ENCODE measurements at regions not wholly inside any gene's neighbourhood (a gene's known extent, or its start where the extent isn't known, plus 50 kb on each side); places are given as distances from the start of the nearest gene placed in this dataset.

GRCh38 chr3:177931346-177931745, 604.9 kb upstream of the KCNMB2 start:
- no peak for DNase-seq

DNA sequence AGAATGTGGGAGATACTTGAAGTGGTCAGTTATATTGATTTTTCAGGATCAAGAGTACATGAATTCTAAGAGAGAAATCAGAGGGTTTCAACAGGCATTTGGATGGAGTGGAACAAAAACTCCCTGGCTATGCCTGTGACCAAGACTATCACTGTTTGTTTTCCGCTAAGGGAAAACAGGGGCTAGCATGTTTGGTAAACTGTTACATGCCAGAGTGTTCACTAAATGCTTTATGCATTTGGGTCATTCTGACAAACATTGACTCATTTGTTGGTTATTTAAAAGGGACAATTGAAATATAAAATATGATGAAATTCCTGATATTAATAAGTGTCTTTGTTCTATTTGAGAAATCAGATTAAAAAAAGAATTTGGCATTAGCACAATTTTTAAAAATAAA, 603.9 kb upstream of the KCNMB2 start:
- DNase-seq: no peak

DNA sequence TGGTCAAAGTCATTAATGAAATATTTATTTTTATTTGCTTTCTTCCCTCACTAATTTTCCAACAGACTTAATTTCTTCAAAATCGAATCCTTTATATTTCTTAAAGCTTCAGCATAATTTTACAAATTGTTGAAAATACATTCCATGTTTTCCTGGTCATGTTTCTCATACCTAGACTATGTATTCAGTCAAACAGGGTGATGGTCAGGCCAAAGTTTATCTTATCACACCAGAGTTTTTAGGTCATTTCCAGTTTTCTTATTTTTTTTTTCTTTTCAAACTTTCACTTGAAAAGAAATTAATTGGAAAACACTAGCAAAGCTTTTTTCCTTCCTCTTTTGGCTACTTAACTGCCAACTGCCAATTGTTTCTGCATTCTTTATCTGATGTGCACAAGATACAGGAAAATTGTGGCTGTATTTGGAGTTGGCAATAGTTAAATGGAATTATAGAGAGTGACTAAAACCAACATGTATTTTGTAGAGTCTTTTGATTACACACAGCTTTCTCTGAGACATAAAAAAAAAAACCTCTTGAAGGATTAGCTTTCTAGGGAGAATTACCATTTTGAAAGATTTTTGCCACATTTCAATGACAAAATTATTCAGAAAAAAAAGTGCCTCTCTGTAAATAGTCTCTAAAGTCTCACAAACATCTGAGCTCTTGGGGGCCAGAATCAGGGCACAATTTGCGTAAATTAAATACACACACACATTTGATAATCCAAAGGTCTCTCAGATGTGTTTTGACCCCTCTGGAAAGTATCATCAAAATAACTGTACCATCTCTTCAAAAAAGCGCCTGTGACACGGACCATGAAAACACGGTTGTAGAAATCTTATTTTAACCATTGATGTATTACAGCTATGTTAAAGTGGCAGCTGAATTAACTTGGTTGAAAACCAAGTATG, 603.2 kb upstream of the KCNMB2 start:
- DNase-seq: no peak

GRCh38 chr3:177934001-177934891, 602.0 kb upstream of the KCNMB2 start:
- no peak for DNase-seq

DNA sequence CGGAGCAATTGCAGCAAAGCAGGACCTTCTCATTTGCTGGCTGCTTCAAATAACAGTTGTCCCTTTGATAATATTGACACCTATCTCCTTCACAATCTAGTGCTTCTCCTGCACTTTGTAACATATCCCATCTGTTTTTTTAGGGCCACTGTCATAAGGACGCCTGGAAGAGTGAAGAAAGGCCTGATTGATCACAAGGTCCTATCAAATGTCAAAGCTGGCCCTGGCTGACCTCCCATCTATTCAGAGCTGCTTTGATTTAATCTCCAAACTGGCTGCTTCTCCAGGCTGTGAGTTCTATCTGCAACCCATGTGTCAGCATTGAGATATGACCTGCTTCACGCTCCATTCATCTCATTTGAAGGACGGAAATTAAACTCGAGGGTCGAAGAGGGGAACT, 601.2 kb upstream of the KCNMB2 start:
- no peak for DNase-seq

DNA sequence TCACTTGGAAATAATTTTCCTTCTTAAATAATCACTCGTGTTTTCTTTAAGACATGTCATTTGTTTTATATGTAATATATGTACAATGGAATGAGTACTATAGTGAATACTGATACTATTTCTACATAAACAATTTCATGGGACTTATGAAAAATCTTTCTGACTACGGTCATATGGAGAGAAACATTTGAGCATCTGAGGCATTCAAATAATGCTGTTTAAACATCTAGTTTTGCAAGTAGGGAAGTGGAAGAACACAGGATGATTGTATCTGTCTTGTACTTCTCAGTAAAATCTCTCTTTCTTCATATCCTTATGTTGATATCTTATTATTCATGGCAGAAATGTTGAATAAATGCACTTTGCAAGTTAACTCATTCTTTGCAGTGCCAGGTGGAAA, 599.5 kb upstream of the KCNMB2 start:
- no peak for DNase-seq

DNA sequence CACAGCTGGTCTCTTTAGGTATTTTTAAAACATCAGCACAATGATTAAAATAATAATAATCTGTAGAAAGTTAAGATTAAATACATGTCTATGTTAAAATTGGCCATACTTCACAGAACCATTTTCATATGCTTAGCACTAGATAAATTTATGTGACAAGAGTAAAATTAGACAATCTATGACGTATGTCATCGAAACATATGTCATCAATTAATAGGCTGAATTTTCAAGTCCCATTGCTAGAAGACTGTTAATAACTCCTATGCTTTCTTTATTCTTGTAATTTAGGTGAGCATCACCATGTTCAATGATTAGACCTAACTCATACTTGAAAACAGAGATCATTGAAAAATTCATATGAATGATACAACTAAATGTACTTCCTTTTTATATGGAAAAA, 593.3 kb upstream of the KCNMB2 start:
- DNase-seq: no peak

DNA sequence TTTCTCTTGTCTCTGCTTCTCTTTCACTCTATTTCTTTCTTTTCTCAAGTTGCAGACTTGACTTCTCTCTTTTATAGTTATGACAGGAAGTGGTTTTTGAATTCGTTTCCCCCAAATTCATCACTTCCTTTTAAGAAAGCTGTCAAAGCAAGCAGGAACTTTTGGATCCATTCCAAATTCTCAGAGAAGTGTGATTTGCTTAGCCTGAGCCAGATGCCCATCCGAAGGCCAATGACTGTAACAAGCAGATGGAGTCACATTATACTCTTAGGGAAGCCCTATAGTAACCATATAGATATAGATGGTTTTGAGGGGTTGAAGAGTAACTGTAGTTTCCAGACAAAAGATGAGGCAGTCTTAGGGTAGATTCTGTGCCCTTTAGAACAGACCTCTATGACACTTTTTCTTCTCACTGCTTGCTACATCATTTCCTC, 592.0 kb upstream of the KCNMB2 start:
- peak; percentile 46 to 78 for DNase-seq

GRCh38 chr3:177946048-177946447, 590.2 kb upstream of the KCNMB2 start:
- no peak for DNase-seq

DNA sequence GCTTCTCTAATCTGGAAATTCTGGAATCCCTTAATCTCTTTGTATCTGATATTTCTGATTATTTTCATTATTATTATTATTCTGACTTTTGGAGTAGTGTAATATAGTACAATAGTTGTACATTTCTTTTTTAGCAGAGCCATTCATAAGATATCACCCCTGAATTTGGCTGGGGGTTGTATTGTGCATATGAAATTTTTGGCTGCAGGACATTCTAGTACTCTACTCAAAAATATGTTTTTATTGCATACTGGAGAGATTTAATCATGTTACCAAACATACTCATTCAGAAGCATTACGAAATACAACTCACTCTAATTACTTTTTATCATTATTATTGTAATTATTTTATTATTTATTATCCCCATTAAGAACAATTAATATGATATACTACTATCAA, 589.7 kb upstream of the KCNMB2 start:
- DNase-seq: no peak

- DNase-seq: peak; percentile 23 to 51
These were observed 589.3 kb upstream of the KCNMB2 start for GRCh38 chr3:177946936-177947335.

GRCh38 chr3:177947901-177948300, 588.3 kb upstream of the KCNMB2 start:
- DNase-seq: no peak

- no peak for DNase-seq
These were observed 587.4 kb upstream of the KCNMB2 start for GRCh38 chr3:177948716-177949425.

DNA sequence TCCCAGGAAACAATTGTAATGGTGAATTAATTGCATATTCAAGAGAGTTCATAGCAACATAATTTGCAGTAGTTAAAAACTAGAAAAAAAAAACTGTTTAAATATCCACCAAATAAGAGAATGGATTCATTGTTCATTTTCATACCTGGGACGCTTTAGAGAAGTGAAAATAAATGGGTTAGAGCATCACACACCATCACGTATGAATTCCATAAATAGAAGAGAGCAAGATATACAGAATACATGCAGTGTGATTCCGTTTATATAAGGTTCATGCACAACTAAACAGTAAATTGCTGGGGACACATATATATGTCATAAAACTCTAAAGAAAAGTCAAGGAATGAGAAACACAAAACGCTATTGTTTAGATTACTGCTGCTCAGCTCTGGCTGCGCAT, 577.0 kb upstream of the KCNMB2 start:
- DNase-seq: no peak

GRCh38 chr3:177960014-177960413, 576.2 kb upstream of the KCNMB2 start:
- no peak for DNase-seq

DNA sequence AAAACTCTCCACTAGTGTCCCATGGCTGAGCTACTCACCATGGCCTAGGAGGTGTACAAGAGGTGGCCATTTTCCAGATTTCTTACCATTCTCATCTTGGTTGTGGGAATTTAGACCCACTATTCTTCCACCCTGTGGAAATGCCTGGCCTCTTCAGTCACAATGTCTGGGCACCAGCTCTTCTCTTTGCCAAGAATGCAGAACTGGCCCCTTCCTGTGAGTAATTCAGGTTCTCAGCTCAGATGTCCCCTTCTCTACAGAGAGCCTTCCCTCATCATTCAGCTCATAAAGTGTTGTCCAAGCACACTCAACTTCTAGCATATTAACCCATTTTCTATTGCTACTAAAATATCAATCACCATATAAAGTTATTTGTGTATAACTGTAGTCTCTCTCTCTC, 575.5 kb upstream of the KCNMB2 start:
- no peak for DNase-seq

DNA sequence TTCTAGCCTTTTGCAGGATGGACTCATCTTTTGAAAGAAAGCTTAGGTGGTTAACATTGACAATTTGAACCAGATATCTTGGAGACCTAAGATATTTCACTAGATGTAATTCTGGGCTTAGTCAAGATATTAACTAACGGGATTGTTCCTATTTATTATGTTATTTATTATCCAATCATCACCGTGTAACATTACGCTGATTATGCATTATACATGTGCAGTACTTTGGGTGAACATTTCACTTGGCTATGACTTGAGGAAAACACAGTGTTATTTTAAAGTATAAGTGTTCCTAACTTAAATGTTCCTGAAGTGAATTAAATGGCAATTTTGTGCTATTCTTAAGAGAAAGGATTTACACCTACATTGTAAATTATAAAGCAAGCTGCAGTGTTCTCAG, 574.5 kb upstream of the KCNMB2 start:
- DNase-seq: no peak

GRCh38 chr3:177966493-177966892, 569.7 kb upstream of the KCNMB2 start:
- DNase-seq: no peak

DNA sequence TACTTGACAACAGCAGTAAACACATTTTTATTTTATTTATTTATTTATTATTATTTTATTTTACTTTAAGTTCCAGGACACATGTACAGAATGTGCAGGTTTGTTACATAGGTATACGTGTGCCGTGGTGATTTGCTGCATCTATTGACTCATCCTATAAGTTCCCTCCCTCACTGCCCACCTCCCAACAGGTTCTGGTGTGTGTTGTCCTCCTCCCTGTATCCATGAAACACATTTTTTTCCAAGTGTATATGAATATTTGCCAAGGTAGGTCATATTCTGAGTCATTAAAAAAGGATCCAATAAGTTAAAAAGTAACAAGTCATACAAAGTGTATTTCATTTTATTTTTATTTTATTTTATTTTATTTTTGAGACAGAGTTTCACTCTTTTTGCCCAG, 567.3 kb upstream of the KCNMB2 start:
- no peak for DNase-seq

GRCh38 chr3:177973241-177973840, 562.9 kb upstream of the KCNMB2 start:
- DNase-seq: no peak

DNA sequence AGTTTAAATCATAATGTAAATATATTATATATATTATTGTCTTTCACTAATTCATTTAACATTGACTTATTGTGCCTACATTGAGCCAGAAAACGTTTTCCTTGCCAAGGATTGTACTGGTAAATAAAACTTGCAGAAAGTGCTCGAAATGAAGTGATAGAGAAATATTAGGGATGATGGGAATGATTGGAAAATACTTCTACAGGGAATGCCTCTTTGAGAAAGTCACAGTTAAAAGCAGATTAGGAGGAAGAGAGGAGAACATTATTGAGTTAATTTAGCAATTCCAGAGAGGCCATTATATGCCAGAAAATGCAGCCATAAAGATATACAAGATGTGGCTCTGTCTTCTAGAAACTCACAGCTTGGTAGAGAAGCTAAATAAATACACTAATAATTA, 560.0 kb upstream of the KCNMB2 start:
- DNase-seq: no peak

DNA sequence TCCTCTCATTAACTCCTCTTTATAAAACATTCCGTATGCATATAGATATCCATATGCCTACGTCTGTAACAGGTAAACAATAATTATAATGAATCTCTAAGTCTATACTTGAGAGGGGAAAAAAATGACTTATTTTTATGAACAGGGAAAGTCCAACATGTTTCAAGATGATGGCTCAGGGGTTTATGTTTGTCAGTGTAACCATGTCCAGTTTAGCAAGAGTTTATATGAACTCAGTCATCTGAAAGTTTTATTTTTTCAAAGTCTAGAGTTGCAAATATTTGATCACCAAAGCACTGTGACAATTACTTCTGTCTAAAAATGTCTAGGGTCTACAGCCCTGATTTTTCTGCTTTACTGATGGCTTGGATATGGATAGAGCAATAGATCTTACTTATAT, 559.4 kb upstream of the KCNMB2 start:
- DNase-seq: peak; percentile 47 to 51
